ENCODE measurements at regions not wholly inside any gene's neighbourhood (a gene's known extent, or its start where the extent isn't known, plus 50 kb on each side); places are given as distances from the start of the nearest gene placed in this dataset.

DNA sequence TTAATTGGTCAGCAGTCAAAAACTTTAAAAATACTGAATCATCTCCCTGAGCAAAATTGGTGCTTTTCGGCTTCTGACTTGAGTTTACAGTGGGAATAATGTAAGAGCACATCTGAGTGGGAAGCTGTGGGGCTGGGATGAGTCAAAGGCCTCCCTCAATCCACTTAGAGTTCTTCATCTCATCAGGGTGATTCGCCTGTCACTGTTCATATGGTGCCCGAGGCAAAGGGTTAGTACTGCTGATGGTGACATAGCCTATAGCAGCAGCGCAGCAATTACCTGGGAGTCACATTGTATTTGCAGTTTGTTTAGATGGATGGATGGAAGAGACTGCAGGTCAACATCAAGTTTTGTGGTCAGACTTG is 113.8 kb upstream of the ZNF608 start:
- Histone ChIP-seq H3K27ac (no peak overlapping the region), H3K4me2 (no peak overlapping the region), H3K9me3 (no peaks in the 10 kb centered on the region), H3K4me1 (no peaks in the 10 kb centered on the region), H3K4me3 (no peak overlapping the region)
- ChIA-PET POLR2A (no interaction called here), CTCF (interaction anchor here (1.7 kb wide), 1 partner anchor 23 kb away, joined by 4 read pairs; no protein-coding TSS in a partner anchor)
- ATAC-seq = no peak
- no peak for DNase-seq (ENCODE audit: low read depth in 1 of 2, low spot score in 1 of 2)
- TF ChIP-seq RNF2 (IDR thresholded peaks at IDR 0.05; ENCODE audit: borderline replicate concordance, low read depth) (no peak), KDM5A (IDR thresholded peaks at IDR 0.05) (no peak), CHD2 (IDR thresholded peaks at IDR 0.05; ENCODE audit: low read length, partially characterized antibody) (no peak), EP300 (IDR thresholded peaks at IDR 0.05) (no peak), ZFP36 (IDR thresholded peaks at IDR 0.05; ENCODE audit: borderline replicate concordance, partially characterized antibody) (no peak), FOXS1 (CRISPR knock-in tag; IDR thresholded peaks at IDR 0.05) (no peak), FOSB (CRISPR knock-in tag; IDR thresholded peaks at IDR 0.05) (no peak), RAD21 (conservative IDR thresholded peaks at IDR 0.05 in 1 of 2, IDR thresholded peaks at IDR 0.05 in 1 of 2) (no peak), SREBF2 (IDR thresholded peaks at IDR 0.05) (no peak), HDAC2 (IDR thresholded peaks at IDR 0.05) (no peak), HOXA7 (CRISPR knock-in tag; IDR thresholded peaks at IDR 0.05) (no peak), POLR2A (IDR thresholded peaks at IDR 0.05; ENCODE audit: low read length) (no peak), JUN (IDR thresholded peaks at IDR 0.05) (no peak), HOXB5 (CRISPR knock-in tag; IDR thresholded peaks at IDR 0.05) (no peak), ESRRA (IDR thresholded peaks at IDR 0.05; ENCODE audit: borderline replicate concordance, low read length) (no peak)
- TF ChIP-seq, protein P1, sequence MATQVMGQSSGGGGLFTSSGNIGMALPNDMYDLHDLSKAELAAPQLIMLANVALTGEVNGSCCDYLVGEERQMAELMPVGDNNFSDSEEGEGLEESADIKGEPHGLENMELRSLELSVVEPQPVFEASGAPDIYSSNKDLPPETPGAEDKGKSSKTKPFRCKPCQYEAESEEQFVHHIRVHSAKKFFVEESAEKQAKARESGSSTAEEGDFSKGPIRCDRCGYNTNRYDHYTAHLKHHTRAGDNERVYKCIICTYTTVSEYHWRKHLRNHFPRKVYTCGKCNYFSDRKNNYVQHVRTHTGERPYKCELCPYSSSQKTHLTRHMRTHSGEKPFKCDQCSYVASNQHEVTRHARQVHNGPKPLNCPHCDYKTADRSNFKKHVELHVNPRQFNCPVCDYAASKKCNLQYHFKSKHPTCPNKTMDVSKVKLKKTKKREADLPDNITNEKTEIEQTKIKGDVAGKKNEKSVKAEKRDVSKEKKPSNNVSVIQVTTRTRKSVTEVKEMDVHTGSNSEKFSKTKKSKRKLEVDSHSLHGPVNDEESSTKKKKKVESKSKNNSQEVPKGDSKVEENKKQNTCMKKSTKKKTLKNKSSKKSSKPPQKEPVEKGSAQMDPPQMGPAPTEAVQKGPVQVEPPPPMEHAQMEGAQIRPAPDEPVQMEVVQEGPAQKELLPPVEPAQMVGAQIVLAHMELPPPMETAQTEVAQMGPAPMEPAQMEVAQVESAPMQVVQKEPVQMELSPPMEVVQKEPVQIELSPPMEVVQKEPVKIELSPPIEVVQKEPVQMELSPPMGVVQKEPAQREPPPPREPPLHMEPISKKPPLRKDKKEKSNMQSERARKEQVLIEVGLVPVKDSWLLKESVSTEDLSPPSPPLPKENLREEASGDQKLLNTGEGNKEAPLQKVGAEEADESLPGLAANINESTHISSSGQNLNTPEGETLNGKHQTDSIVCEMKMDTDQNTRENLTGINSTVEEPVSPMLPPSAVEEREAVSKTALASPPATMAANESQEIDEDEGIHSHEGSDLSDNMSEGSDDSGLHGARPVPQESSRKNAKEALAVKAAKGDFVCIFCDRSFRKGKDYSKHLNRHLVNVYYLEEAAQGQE (IDR thresholded peaks at IDR 0.05) = no peak
- TF ChIP-seq, protein P2, sequence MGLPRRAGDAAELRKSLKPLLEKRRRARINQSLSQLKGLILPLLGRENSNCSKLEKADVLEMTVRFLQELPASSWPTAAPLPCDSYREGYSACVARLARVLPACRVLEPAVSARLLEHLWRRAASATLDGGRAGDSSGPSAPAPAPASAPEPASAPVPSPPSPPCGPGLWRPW (IDR thresholded peaks at IDR 0.05) = no peak
- TF ChIP-seq, protein P3, sequence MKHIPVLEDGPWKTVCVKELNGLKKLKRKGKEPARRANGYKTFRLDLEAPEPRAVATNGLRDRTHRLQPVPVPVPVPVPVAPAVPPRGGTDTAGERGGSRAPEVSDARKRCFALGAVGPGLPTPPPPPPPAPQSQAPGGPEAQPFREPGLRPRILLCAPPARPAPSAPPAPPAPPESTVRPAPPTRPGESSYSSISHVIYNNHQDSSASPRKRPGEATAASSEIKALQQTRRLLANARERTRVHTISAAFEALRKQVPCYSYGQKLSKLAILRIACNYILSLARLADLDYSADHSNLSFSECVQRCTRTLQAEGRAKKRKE (CRISPR knock-in tag; IDR thresholded peaks at IDR 0.05; ENCODE audit: low read depth) = no peak
- no peak for FAIRE-seq
- 61% methylated on average over 4 of the region's 4 CpGs for WGBS (ENCODE audit: missing lambda C conversion rate)

DNA sequence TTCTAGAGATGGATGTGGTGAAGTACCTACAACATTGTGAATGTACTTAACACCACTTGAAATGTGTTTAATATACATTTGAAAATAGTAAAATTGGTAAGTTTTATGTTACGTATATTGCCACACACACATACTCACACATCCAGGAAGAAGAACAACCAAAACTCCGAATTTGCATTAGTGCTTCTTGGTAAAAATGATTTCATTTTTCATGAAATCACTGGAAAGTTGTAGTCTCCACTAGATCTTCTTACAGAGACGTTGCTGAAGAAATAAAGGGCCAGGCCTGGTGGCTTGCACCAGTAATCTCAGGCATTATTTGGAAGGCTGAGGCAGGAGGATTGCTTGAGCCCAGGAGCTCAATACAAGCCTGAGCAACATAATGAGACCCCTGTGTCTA is 118.6 kb upstream of the ZNF608 start:
- ChIA-PET POLR2A (no interaction called here), CTCF (no interaction called here)
- Histone ChIP-seq H3K27ac (no peak overlapping the region), H3K4me2 (no peak overlapping the region), H3K4me1 (no peaks in the 10 kb centered on the region), H3K4me3 (no peak overlapping the region), H3K9me3 (no peaks in the 10 kb centered on the region)
- FAIRE-seq = no peak
- TF ChIP-seq JUN (IDR thresholded peaks at IDR 0.05) (no peak), CBX2 (IDR thresholded peaks at IDR 0.05; ENCODE audit: borderline replicate concordance, low read depth) (no peak), KDM5A (IDR thresholded peaks at IDR 0.05) (no peak), KDM1A (IDR thresholded peaks at IDR 0.05; ENCODE audit: low read depth) (no peak), SMC3 (IDR thresholded peaks at IDR 0.05) (no peak), NFE2L2 (conservative IDR thresholded peaks at IDR 0.05; ENCODE audit: low read length) (no peak), FOSL2 (IDR thresholded peaks at IDR 0.05) (no peak), FOSL2 (CRISPR knock-in tag; IDR thresholded peaks at IDR 0.05) (no peak), CEBPB (IDR thresholded peaks at IDR 0.05) (no peak), HDAC2 (IDR thresholded peaks at IDR 0.05) (no peak), POLR2AphosphoS2 (conservative IDR thresholded peaks at IDR 0.05; ENCODE audit: low read length) (no peak), RARB (CRISPR knock-in tag; IDR thresholded peaks at IDR 0.05) (no peak)
- TF ChIP-seq, protein P4, sequence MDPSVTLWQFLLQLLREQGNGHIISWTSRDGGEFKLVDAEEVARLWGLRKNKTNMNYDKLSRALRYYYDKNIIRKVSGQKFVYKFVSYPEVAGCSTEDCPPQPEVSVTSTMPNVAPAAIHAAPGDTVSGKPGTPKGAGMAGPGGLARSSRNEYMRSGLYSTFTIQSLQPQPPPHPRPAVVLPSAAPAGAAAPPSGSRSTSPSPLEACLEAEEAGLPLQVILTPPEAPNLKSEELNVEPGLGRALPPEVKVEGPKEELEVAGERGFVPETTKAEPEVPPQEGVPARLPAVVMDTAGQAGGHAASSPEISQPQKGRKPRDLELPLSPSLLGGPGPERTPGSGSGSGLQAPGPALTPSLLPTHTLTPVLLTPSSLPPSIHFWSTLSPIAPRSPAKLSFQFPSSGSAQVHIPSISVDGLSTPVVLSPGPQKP (IDR thresholded peaks at IDR 0.05; ENCODE audit: low read depth, low read length) = no peak
- TF ChIP-seq, protein P5, sequence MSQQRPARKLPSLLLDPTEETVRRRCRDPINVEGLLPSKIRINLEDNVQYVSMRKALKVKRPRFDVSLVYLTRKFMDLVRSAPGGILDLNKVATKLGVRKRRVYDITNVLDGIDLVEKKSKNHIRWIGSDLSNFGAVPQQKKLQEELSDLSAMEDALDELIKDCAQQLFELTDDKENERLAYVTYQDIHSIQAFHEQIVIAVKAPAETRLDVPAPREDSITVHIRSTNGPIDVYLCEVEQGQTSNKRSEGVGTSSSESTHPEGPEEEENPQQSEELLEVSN (IDR thresholded peaks at IDR 0.05; ENCODE audit: borderline replicate concordance, low read depth) = no peak
- TF ChIP-seq, protein P6, sequence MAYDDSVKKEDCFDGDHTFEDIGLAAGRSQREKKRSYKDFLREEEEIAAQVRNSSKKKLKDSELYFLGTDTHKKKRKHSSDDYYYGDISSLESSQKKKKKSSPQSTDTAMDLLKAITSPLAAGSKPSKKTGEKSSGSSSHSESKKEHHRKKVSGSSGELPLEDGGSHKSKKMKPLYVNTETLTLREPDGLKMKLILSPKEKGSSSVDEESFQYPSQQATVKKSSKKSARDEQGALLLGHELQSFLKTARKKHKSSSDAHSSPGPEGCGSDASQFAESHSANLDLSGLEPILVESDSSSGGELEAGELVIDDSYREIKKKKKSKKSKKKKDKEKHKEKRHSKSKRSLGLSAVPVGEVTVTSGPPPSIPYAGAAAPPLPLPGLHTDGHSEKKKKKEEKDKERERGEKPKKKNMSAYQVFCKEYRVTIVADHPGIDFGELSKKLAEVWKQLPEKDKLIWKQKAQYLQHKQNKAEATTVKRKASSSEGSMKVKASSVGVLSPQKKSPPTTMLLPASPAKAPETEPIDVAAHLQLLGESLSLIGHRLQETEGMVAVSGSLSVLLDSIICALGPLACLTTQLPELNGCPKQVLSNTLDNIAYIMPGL (CRISPR knock-in tag; IDR thresholded peaks at IDR 0.05; ENCODE audit: borderline replicate concordance) = no peak
- TF ChIP-seq, protein P7, sequence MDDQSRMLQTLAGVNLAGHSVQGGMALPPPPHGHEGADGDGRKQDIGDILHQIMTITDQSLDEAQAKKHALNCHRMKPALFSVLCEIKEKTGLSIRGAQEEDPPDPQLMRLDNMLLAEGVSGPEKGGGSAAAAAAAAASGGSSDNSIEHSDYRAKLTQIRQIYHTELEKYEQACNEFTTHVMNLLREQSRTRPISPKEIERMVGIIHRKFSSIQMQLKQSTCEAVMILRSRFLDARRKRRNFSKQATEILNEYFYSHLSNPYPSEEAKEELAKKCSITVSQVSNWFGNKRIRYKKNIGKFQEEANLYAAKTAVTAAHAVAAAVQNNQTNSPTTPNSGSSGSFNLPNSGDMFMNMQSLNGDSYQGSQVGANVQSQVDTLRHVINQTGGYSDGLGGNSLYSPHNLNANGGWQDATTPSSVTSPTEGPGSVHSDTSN (IDR thresholded peaks at IDR 0.05) = no peak
- no peak for DNase-seq (ENCODE audit: low read depth in 1 of 2, low spot score in 1 of 2)
- ATAC-seq = no peak
- 71% methylated on average over 3 of the region's 3 CpGs for WGBS (ENCODE audit: missing lambda C conversion rate)
